ENCODE measurements at regions not wholly inside any gene's neighbourhood (a gene's known extent, or its start where the extent isn't known, plus 50 kb on each side); places are given as distances from the start of the nearest gene placed in this dataset.
"Not testable (repeated sequence)": the region's sequence is repeated elsewhere in the genome, so short reads cannot be mapped to it uniquely, and the experiment has no call there.

GRCh38 chr15:87752250-87752951, 504.1 kb downstream of the NTRK3 start:
- DNase-seq = no peak

- no peak for DNase-seq
Measured at GRCh38 chr15:87748483-87748882, 508.1 kb downstream of the NTRK3 start.

GRCh38 chr15:87747087-87747486, 509.5 kb downstream of the NTRK3 start:
- no peak for DNase-seq

- DNase-seq = no peak
Measured at GRCh38 chr15:87746333-87746732, 510.2 kb downstream of the NTRK3 start.

- DNase-seq = no peak
Measured at GRCh38 chr15:87744815-87745214, 511.7 kb downstream of the NTRK3 start.

- no peak for DNase-seq
Measured at GRCh38 chr15:87743562-87743961, 513.0 kb downstream of the NTRK3 start.

GRCh38 chr15:87741350-87741749, 515.2 kb downstream of the NTRK3 start:
- no peak for DNase-seq

- DNase-seq = no peak
Measured at GRCh38 chr15:87740655-87741344, 515.7 kb downstream of the NTRK3 start.

- DNase-seq = no peak
Measured at GRCh38 chr15:87739866-87740265, 516.7 kb downstream of the NTRK3 start.

- DNase-seq = no peak
Measured at GRCh38 chr15:87739081-87739480, 517.5 kb downstream of the NTRK3 start.

GRCh38 chr15:87737460-87737859, 519.1 kb downstream of the NTRK3 start:
- DNase-seq = not testable (repeated sequence)

GRCh38 chr15:87736891-87737389, 519.6 kb downstream of the NTRK3 start:
- no peak for DNase-seq

- DNase-seq = no peak
Measured at GRCh38 chr15:87736401-87736800, 520.1 kb downstream of the NTRK3 start.

- DNase-seq = no peak
Measured at GRCh38 chr15:87735522-87735921, 521.0 kb downstream of the NTRK3 start.

- no peak for DNase-seq
Measured at GRCh38 chr15:87734571-87735373, 521.8 kb downstream of the NTRK3 start.

- DNase-seq = no peak
Measured at GRCh38 chr15:87733977-87734376, 522.6 kb downstream of the NTRK3 start.

- DNase-seq = no peak
Measured at GRCh38 chr15:87733541-87733941, 523.0 kb downstream of the NTRK3 start.

- DNase-seq = no peak
Measured at GRCh38 chr15:87732976-87733375, 523.6 kb downstream of the NTRK3 start.

- DNase-seq = no peak
Measured at GRCh38 chr15:87731630-87732029, 524.9 kb downstream of the NTRK3 start.

GRCh38 chr15:87730706-87731105, 525.8 kb downstream of the NTRK3 start:
- no peak for DNase-seq

- no peak for DNase-seq
Measured at GRCh38 chr15:87728998-87729397, 527.5 kb downstream of the NTRK3 start.

GRCh38 chr15:87727073-87727472, 529.5 kb downstream of the NTRK3 start:
- DNase-seq = no peak

GRCh38 chr15:87724330-87724729, 532.2 kb downstream of the NTRK3 start:
- DNase-seq = no peak
